ENCODE measurements at regions not wholly inside any gene's neighbourhood (a gene's known extent, or its start where the extent isn't known, plus 50 kb on each side); places are given as distances from the start of the nearest gene placed in this dataset.

GRCh38 chr21:38885909-38886308 is 80.2 kb downstream of the ETS2 start:
- DNase-seq (ENCODE audit: low read depth), result no peak

- DNase-seq (ENCODE audit: low read depth), result no peak
Measured at GRCh38 chr21:38884440-38884839, 78.7 kb downstream of the ETS2 start.

GRCh38 chr21:38883142-38883541 is 77.4 kb downstream of the ETS2 start:
- no peak for DNase-seq (ENCODE audit: low read depth)

GRCh38 chr21:38881131-38881530 is 75.4 kb downstream of the ETS2 start:
- DNase-seq (ENCODE audit: low read depth), result no peak

- DNase-seq (ENCODE audit: low read depth), result no peak
Measured at GRCh38 chr21:38880577-38880966, 74.8 kb downstream of the ETS2 start.

GRCh38 chr21:38879912-38880576 is 74.3 kb downstream of the ETS2 start:
- DNase-seq (ENCODE audit: low read depth), result no peak

- DNase-seq (ENCODE audit: low read depth), result no peak
Measured at GRCh38 chr21:38878379-38879179, 72.8 kb downstream of the ETS2 start.

GRCh38 chr21:38875694-38876492 is 70.2 kb downstream of the ETS2 start:
- no peak for DNase-seq (ENCODE audit: low read depth)

All from stimulated activated CD4-positive, alpha-beta T cell treated with anti-CD3 and anti-CD28 coated beads, Interleukin-2, amount 100 ng/mL, for 4 hours (primary cell).